SH-SY5Y (cell line): ENCODE measurements at regions not wholly inside any gene's neighbourhood (a gene's known extent, or its start where the extent isn't known, plus 50 kb on each side); places are given as distances from the start of the nearest gene placed in this dataset.

Experiments used
- GATA2 ChIP-seq: IDR thresholded peaks from 2 replicates; pipeline ENCODE4 v1.6.1; 2011; ENCODE audit warnings: mild to moderate bottlenecking, low read depth, low read length
- GATA3 ChIP-seq: IDR thresholded peaks from 2 replicates; pipeline ENCODE4 v1.6.1; 2011; ENCODE audit warnings: low read depth, mild to moderate bottlenecking, low read length, moderate library complexity

GRCh38 chr1:228879164-228879563 lies 143.9 kb downstream of the RHOU start:
- no peak for TF ChIP-seq GATA3
- TF ChIP-seq GATA2: no peak
